K562 (cell line): ENCODE measurements at regions not wholly inside any gene's neighbourhood (a gene's known extent, or its start where the extent isn't known, plus 50 kb on each side); places are given as distances from the start of the nearest gene placed in this dataset.

Experiments
- ATAC-seq: fragments of 200-7000 bp; cut with Tn5 transposase; 3 replicates; pipeline ENCODE4 v1.9.1; 2020; ENCODE audit warnings: moderate library complexity
- BruUV-seq: library from RNA; stranded (reverse); fragments of 400-500 nt; replicated peaks from 2 replicates; lab custom pipeline; 2021; lab: Mats Ljungman, UMichigan
- CTCF ChIA-PET: fragments of 300-600 bp; formaldehyde crosslinking; extraction: SDS; loops from one replicate; lab custom pipeline; 2021; ENCODE audit warnings: low intra/inter-chr PET ratio; lab: Yijun Ruan, JAX
- POLR2A ChIA-PET: fragments of 300-600, 350-650 bp; sonication (Branson Sonifier 250); formaldehyde crosslinking; extraction: SDS; loops from one replicate; lab custom pipeline; 2021; ENCODE audit warnings: antibody characterized with exemption, inconsistent platforms; lab: Yijun Ruan, JAX
- DNase-seq, 4 experiments: peaks; one replicate each; pipeline versions ENCODE4 v3.0.0 to v3.0.0-alpha.2; 2011 to 2018; ENCODE audit warnings: low spot score in 3 of 4, mixed read lengths in 3 of 4; ENCODE audit errors: extremely low read depth in 1 of 4
- FAIRE-seq: peaks from 2 replicates; lab custom pipeline; 2011; peaks lifted over from hg19 to GRCh38; lab: Jason Lieb, UNC
- H2AFZ ChIP-seq: 2 replicates; pipeline ENCODE4 v1.6.0; 2011; ENCODE audit warnings: low read depth, low read length, control low read depth, inconsistent platforms
- H3K27ac ChIP-seq: fragments of 200-600 bp; 3 replicates; pipeline ENCODE4 v1.8.0; 2011; ENCODE audit warnings: low read depth, mild to moderate bottlenecking, control low read depth, inconsistent platforms, low read length, moderate library complexity, mixed read lengths; ENCODE audit errors: extremely low read depth
- H3K27me3 ChIP-seq, 2 experiments: fragments of 300-600 bp in 1 of 2; 2 replicates in 1 of 2; 3 replicates in 1 of 2; pipeline versions ENCODE4 v1.6.0 to v1.8.0; 2011; ENCODE audit warnings: inconsistent platforms in 2 of 2, low read length in 2 of 2, mild to moderate bottlenecking in 1 of 2, mixed read lengths in 1 of 2, moderate library complexity in 1 of 2; ENCODE audit not compliant: control insufficient read depth in 2 of 2, insufficient read depth in 2 of 2
- H3K36me3 ChIP-seq: fragments of 300-600 bp; 3 replicates; pipeline ENCODE4 v1.8.0; 2011; ENCODE audit warnings: mild to moderate bottlenecking, low read length, inconsistent platforms; ENCODE audit not compliant: control insufficient read depth, insufficient read depth
- H3K4me1 ChIP-seq, 2 experiments: fragments of 200-600 bp in 1 of 2; replicated peaks in 1 of 2; 2 replicates in 1 of 2; 3 replicates in 1 of 2; pipeline versions ENCODE4 v1.5.1 to v1.8.0; 2011; ENCODE audit warnings: inconsistent platforms in 2 of 2, low read length in 2 of 2, mild to moderate bottlenecking in 1 of 2, mixed read lengths in 1 of 2, moderate library complexity in 1 of 2; ENCODE audit not compliant: control insufficient read depth in 2 of 2, insufficient read depth in 2 of 2
- H3K4me2 ChIP-seq: 2 replicates; pipeline ENCODE4 v1.6.1; 2011; ENCODE audit warnings: low read length, control low read depth, inconsistent platforms, mixed read lengths; ENCODE audit not compliant: insufficient read depth
- H3K4me3 ChIP-seq: fragments of 200-600 bp; sonication (generic), shearing (Covaris generic); 2 replicates; pipeline ENCODE4 v1.5.1; 2016; ENCODE audit warnings: control low read depth, inconsistent platforms
- H3K79me2 ChIP-seq: fragments of 200-600 bp; 3 replicates; pipeline ENCODE4 v1.8.0; 2011; ENCODE audit warnings: low read length, inconsistent platforms; ENCODE audit not compliant: control insufficient read depth, insufficient read depth
- H3K9ac ChIP-seq, 2 experiments: 2 replicates each; pipeline versions ENCODE4 v1.6.0 to v1.6.1; 2011; ENCODE audit warnings: low read depth in 2 of 2, low read length in 2 of 2, control low read depth in 1 of 2, inconsistent platforms in 1 of 2, mild to moderate bottlenecking in 1 of 2, mixed read lengths in 1 of 2; ENCODE audit not compliant: insufficient read depth in 1 of 2
- H3K9me1 ChIP-seq: one replicate; pipeline ENCODE4 v1.6.0; 2011; ENCODE audit warnings: inconsistent platforms, mild to moderate bottlenecking, low read length, moderate library complexity; ENCODE audit not compliant: control insufficient read depth, insufficient read depth
- H3K9me3 ChIP-seq: replicated peaks from 2 replicates; pipeline ENCODE4 v1.5.1; 2011; ENCODE audit warnings: low read depth, low read length, inconsistent platforms; ENCODE audit not compliant: control insufficient read depth, insufficient read depth
- H4K20me1 ChIP-seq: replicated peaks from 2 replicates; pipeline ENCODE4 v1.6.1; 2011; ENCODE audit warnings: low read length, inconsistent platforms, mixed read lengths; ENCODE audit not compliant: control insufficient read depth, insufficient read depth
- BCOR ChIP-seq: fragments of 450-650 bp; IDR thresholded peaks from 2 replicates; pipeline ENCODE4 v1.6.1; 2016
- CBX3 ChIP-seq, 2 experiments: IDR thresholded peaks; 1 replicate in 1 of 2; 2 replicates in 1 of 2; pipeline ENCODE4 v1.6.1; 2012; ENCODE audit warnings: inconsistent platforms in 2 of 2, low read length in 2 of 2, borderline replicate concordance in 1 of 2, control low read depth in 1 of 2
- CEBPB ChIP-seq: fragments of 450-650 bp; IDR thresholded peaks from 2 replicates; pipeline ENCODE4 v1.6.1; 2016; ENCODE audit warnings: missing genetic modification characterization, missing compliant biosample characterization
- CSDE1 ChIP-seq, 2 experiments: fragments of 450-650 bp; IDR thresholded peaks; 2 replicates each; pipeline ENCODE4 v1.6.1; 2016; ENCODE audit warnings: mild to moderate bottlenecking in 1 of 2
- ESRRA ChIP-seq: fragments of 450-650 bp; IDR thresholded peaks from 2 replicates; pipeline ENCODE4 v1.6.1; 2014; ENCODE audit warnings: low read depth, mild to moderate bottlenecking, moderate library complexity, borderline replicate concordance
- GABPA ChIP-seq: fragments of 200-800 bp; sonication (Bioruptor generic); conservative IDR thresholded peaks from 2 replicates; pipeline ENCODE4 v1.6.1; 2016; ENCODE audit warnings: low read depth, missing genetic modification characterization, missing compliant biosample characterization
- HDAC6 ChIP-seq: IDR thresholded peaks from 2 replicates; pipeline ENCODE4 v1.6.1; 2012; ENCODE audit warnings: low read depth, mild to moderate bottlenecking, control low read depth, inconsistent platforms, low read length, moderate library complexity
- HNRNPH1 ChIP-seq: fragments of 200-400 bp; formaldehyde crosslinking; optimal IDR thresholded peaks from 2 replicates; pipeline ENCODE3; 2017; ENCODE audit warnings: low read depth, mild to moderate bottlenecking, low read length, moderate library complexity
- KDM1A ChIP-seq, 2 experiments: fragments of 450-650 bp; IDR thresholded peaks; 2 replicates each; pipeline ENCODE4 v1.6.1; 2016; ENCODE audit warnings: mild to moderate bottlenecking in 2 of 2
- MCM2 ChIP-seq: fragments of 450-650 bp; IDR thresholded peaks from 2 replicates; pipeline ENCODE4 v1.6.1; 2017; ENCODE audit warnings: low read depth, mild to moderate bottlenecking
- NCOR1 ChIP-seq: fragments of 450-650 bp; IDR thresholded peaks from 2 replicates; pipeline ENCODE4 v1.6.1; 2016; ENCODE audit warnings: mild to moderate bottlenecking, moderate library complexity
- RBM25 ChIP-seq: fragments of 200-400 bp; formaldehyde crosslinking; IDR thresholded peaks from 2 replicates; pipeline ENCODE4 v1.6.1; 2018; ENCODE audit warnings: low read length, low read depth, moderate library complexity; ENCODE audit not compliant: severe bottlenecking
- ZBTB2 ChIP-seq: fragments of 450-650 bp; IDR thresholded peaks from 2 replicates; pipeline ENCODE4 v1.6.1; 2016; ENCODE audit warnings: antibody characterized with exemption
- ZNF12 ChIP-seq: sonication (generic); formaldehyde crosslinking; IDR thresholded peaks from 2 replicates; pipeline ENCODE4 v1.4.0; 2020; ENCODE audit warnings: mild to moderate bottlenecking, missing genetic modification reagents
- WGBS: fragments of 100-300 bp; shearing (Covaris generic); methylation state at CpG from one replicate; pipeline ENCODE4 v1.1.6; 2016; ENCODE audit warnings: low coverage, mixed read lengths; ENCODE audit not compliant: insufficient coverage; ENCODE audit errors: missing lambda C conversion rate; 5-methylcytosine and 5-hydroxymethylcytosine counted together
- in situ Hi-C: fragments of 300-500 bp; cut with MboI; formaldehyde crosslinking; loops from 4 replicates; pipeline ENCODE4 v1.15.0; 2018; ENCODE audit warnings: inconsistent platforms, mixed read lengths
- intact Hi-C: fragments of 100-400 bp; cut with micrococcal nuclease; formaldehyde crosslinking; loops from 2 replicates; pipeline ENCODE4 v1.14.2; 2022

- intact Hi-C loops, result no loop called here
These were observed 246.9 kb upstream of the SLC39A10 start for GRCh38 chr2:195410074-195410671.

DNA sequence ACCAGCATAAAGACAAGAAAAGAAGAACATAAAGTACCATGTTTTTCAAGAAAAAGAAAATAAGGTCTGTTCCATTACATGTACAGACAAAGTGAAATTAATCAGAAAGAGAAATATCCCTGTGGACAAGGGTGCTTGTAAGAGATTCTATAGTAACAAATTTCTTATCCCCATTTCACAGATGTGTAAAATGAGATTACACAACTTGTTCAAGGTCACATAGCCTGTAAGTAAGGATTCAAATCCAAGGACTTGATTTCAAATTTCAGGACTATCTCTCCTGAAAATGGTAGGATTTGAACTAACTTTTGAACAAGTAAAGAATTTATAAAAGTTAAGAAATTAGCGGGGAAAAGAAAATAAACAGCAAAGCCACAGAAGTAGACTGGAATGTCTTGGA, 248.2 kb upstream of the SLC39A10 start:
- no peak overlapping the region for H3K27ac ChIP-seq
- no peaks in the 10 kb centered on the region for H3K9me3 ChIP-seq
- POLR2A ChIA-PET, result no interaction called here
- no peaks in the 10 kb centered on the region for H3K27me3 ChIP-seq
- BruUV-seq, result no TSS peak
- no peak for ATAC-seq
- H3K79me2 ChIP-seq, result no peaks in the 10 kb centered on the region
- FAIRE-seq, result no peak
- H3K36me3 ChIP-seq, result no peaks in the 10 kb centered on the region
- DNase-seq, result no peak
- H3K4me1 ChIP-seq, result peaks cover 0 to 10% of the 10 kb centered on the region in 2 experiments; a peak in 2 of 5 replicates
- H3K4me3 ChIP-seq, result no peak overlapping the region
- TF ChIP-seq KDM1A (IDR thresholded peaks at IDR 0.05) (peak; percentile 43 to 54; a peak in 2 of 4 replicates), RBM25 (peak; percentile 93), ESRRA (peak; percentile 67; the same call in 1 of the 2 replicates), CSDE1 (IDR thresholded peaks at IDR 0.05) (no peak), HNRNPH1 (no peak), NCOR1 (no peak), ZNF12 (CRISPR knock-in tag) (no peak), ZBTB2 (no peak), CBX3 (IDR thresholded peaks at IDR 0.05; ENCODE audit: borderline replicate concordance in 1 of 2, low read length in 2 of 2) (no peak), MCM2 (no peak), BCOR (peak; percentile 89), HDAC6 (no peak)
- intact Hi-C loops, result loop anchor here (5.0 to 10.0 kb wide), 3 partner anchors 78 to 253 kb away; no protein-coding TSS in a partner anchor
- H2AFZ ChIP-seq, result no peak overlapping the region
- no peak overlapping the region for H3K9ac ChIP-seq
- no peaks in the 10 kb centered on the region for H3K9me1 ChIP-seq
- in situ Hi-C loops, result no loop called here
- CTCF ChIA-PET, result no interaction called here
- WGBS, result 90% methylated on average over 1 of the region's 1 CpG
- no peaks in the 10 kb centered on the region for H4K20me1 ChIP-seq
- no peak overlapping the region for H3K4me2 ChIP-seq

More at GRCh38 chr2:195410074-195410671, 246.9 kb upstream of the SLC39A10 start:
- peak; percentile 37 for ATAC-seq
- Histone ChIP-seq H3K4me2 (no peak overlapping the region), H3K9ac (no peak overlapping the region), H3K4me3 (no peak overlapping the region), H4K20me1 (no peaks in the 10 kb centered on the region), H3K4me1 (peaks cover 0 to 15% of the 10 kb centered on the region in 2 experiments; a peak in 3 of 5 replicates), H3K27me3 (no peaks in the 10 kb centered on the region), H3K27ac (no peak overlapping the region), H3K36me3 (no peaks in the 10 kb centered on the region), H3K9me3 (no peaks in the 10 kb centered on the region), H3K9me1 (no peaks in the 10 kb centered on the region), H3K79me2 (no peaks in the 10 kb centered on the region), H2AFZ (peak overlapping the region; percentile 37)
- ChIA-PET CTCF (no interaction called here), POLR2A (no interaction called here)
- 32% methylated on average over 2 of the region's 2 CpGs for WGBS
- in situ Hi-C loops, result no loop called here
- TF ChIP-seq GABPA (tag), result no peak
- TF ChIP-seq CEBPB, result peak; percentile 38; the same call in 1 of the 2 replicates
- FAIRE-seq, result no peak
- no TSS peak for BruUV-seq
- DNase-seq, result no peak
